ENCODE measurements at regions not wholly inside any gene's neighbourhood (a gene's known extent, or its start where the extent isn't known, plus 50 kb on each side); places are given as distances from the start of the nearest gene placed in this dataset.

GRCh38 chr13:19093369-19093768 is 88.3 kb downstream of the TUBA3C start:
- Histone ChIP-seq H3K27me3 (ENCODE audit: insufficient read depth, poor library complexity, severe bottlenecking) (no peaks in the 10 kb centered on the region), H3K4me3 (replicated peaks; ENCODE audit: insufficient read depth, low read length) (no peak overlapping the region), H3K27ac (replicated peaks) (no peak overlapping the region)
- no peak for TF ChIP-seq SPI1 (IDR thresholded peaks at IDR 0.05; ENCODE audit: borderline replicate concordance, low read depth)
- TF ChIP-seq CTCF (IDR thresholded peaks at IDR 0.05; ENCODE audit: insufficient read depth, low read length) = no peak
- no peak for TF ChIP-seq POLR2AphosphoS5 (IDR thresholded peaks at IDR 0.05; ENCODE audit: low read depth)
- no peak for TF ChIP-seq REST (IDR thresholded peaks at IDR 0.05; ENCODE audit: insufficient replicate concordance, low read depth)
- no peak for TF ChIP-seq GABPA (IDR thresholded peaks at IDR 0.05; ENCODE audit: low read depth)
- DNase-seq (ENCODE audit: low read depth in 1 of 2, low spot score in 1 of 2) = no peak

GRCh38 chr13:19090495-19090894 is 91.1 kb downstream of the TUBA3C start:
- TF ChIP-seq REST (IDR thresholded peaks at IDR 0.05; ENCODE audit: insufficient replicate concordance, low read depth) = no peak
- no peak for TF ChIP-seq GABPA (IDR thresholded peaks at IDR 0.05; ENCODE audit: low read depth)
- no peak for TF ChIP-seq POLR2AphosphoS5 (IDR thresholded peaks at IDR 0.05; ENCODE audit: low read depth)
- no peak for TF ChIP-seq SPI1 (IDR thresholded peaks at IDR 0.05; ENCODE audit: borderline replicate concordance, low read depth)
- TF ChIP-seq CTCF (IDR thresholded peaks at IDR 0.05; ENCODE audit: insufficient read depth, low read length) = no peak
- no peaks in the 10 kb centered on the region for H3K27me3 ChIP-seq (ENCODE audit: insufficient read depth, poor library complexity, severe bottlenecking)

GRCh38 chr13:19089315-19089714 is 92.3 kb downstream of the TUBA3C start:
- TF ChIP-seq CTCF (IDR thresholded peaks at IDR 0.05; ENCODE audit: insufficient read depth, low read length) (peak; percentile 3), SPI1 (IDR thresholded peaks at IDR 0.05; ENCODE audit: borderline replicate concordance, low read depth) (no peak)
- peak in 1 of 2 experiments; percentile 31 for DNase-seq (ENCODE audit: low read depth in 1 of 2, low spot score in 1 of 2)
- H3K4me3 ChIP-seq (replicated peaks; ENCODE audit: insufficient read depth, low read length) = no peak overlapping the region
- H3K27me3 ChIP-seq (ENCODE audit: insufficient read depth, poor library complexity, severe bottlenecking) = no peaks in the 10 kb centered on the region
- no peak overlapping the region for H3K27ac ChIP-seq (replicated peaks)

More at GRCh38 chr13:19090495-19090894, 91.1 kb downstream of the TUBA3C start:
- H3K4me3 ChIP-seq (replicated peaks; ENCODE audit: insufficient read depth, low read length) = no peak overlapping the region
- no peak for DNase-seq (ENCODE audit: low read depth in 1 of 2, low spot score in 1 of 2)
- H3K27ac ChIP-seq (replicated peaks) = no peak overlapping the region

- Histone ChIP-seq H3K27me3 (ENCODE audit: insufficient read depth, poor library complexity, severe bottlenecking) (no peaks in the 10 kb centered on the region), H3K27ac (replicated peaks) (no peak overlapping the region), H3K4me3 (replicated peaks; ENCODE audit: insufficient read depth, low read length) (no peak overlapping the region)
- no peak for TF ChIP-seq GABPA (IDR thresholded peaks at IDR 0.05; ENCODE audit: low read depth)
- TF ChIP-seq REST (IDR thresholded peaks at IDR 0.05; ENCODE audit: insufficient replicate concordance, low read depth) = no peak
- no peak for TF ChIP-seq CTCF (IDR thresholded peaks at IDR 0.05; ENCODE audit: insufficient read depth, low read length)
- no peak for TF ChIP-seq SPI1 (IDR thresholded peaks at IDR 0.05; ENCODE audit: borderline replicate concordance, low read depth)
- no peak for TF ChIP-seq POLR2AphosphoS5 (IDR thresholded peaks at IDR 0.05; ENCODE audit: low read depth)
- no peak for DNase-seq (ENCODE audit: low read depth in 1 of 2, low spot score in 1 of 2)
These were observed 93.2 kb downstream of the TUBA3C start for GRCh38 chr13:19088416-19088815.
